ENCODE measurements at regions not wholly inside any gene's neighbourhood (a gene's known extent, or its start where the extent isn't known, plus 50 kb on each side); places are given as distances from the start of the nearest gene placed in this dataset.

GRCh38 chr4:36485885-36486284, 204.5 kb downstream of the DTHD1 start:
- intact Hi-C loops (cut with micrococcal nuclease) (no loop called here), dilution Hi-C loops (cut with MboI; ENCODE audit: extremely low pct_ligation_motif_present, low sequenced_read_pairs) (no loop called here)
- Histone ChIP-seq H3K27me3 (ENCODE audit: control insufficient read depth in 2 of 2, insufficient read depth in 2 of 2, low read length in 2 of 2) (no peaks in the 10 kb centered on the region), H3K4me1 (ENCODE audit: control insufficient read depth, extremely low read depth, insufficient read depth, low read length) (no peaks in the 10 kb centered on the region), H3K79me2 (ENCODE audit: control insufficient read depth, insufficient read depth, low read length) (no peaks in the 10 kb centered on the region), H4K20me1 (replicated peaks; ENCODE audit: control insufficient read depth, extremely low read depth, insufficient read depth, low read length) (no peaks in the 10 kb centered on the region), H3K4me3 (replicated peaks in 1 of 3; ENCODE audit: insufficient read depth in 1 of 3, low read depth in 1 of 3, low read length in 3 of 3) (no peak overlapping the region), H2AFZ (ENCODE audit: low read depth, low read length) (no peak overlapping the region), H3K9me3 (replicated peaks; ENCODE audit: control insufficient read depth, insufficient read depth, low read length) (no peaks in the 10 kb centered on the region), H3K9ac (replicated peaks; ENCODE audit: extremely low read depth, insufficient read depth, low read length) (no peak overlapping the region), H3K9me1 (replicated peaks; ENCODE audit: control insufficient read depth, extremely low read depth, insufficient read depth, low read length) (no peaks in the 10 kb centered on the region), H3K27ac (ENCODE audit: insufficient read depth, low read depth, low read length) (no peak overlapping the region), H3K4me2 (ENCODE audit: insufficient read depth, low read length) (no peak overlapping the region), H3K36me3 (ENCODE audit: control insufficient read depth in 2 of 2, extremely low read depth in 1 of 2, insufficient read depth in 2 of 2, low read length in 2 of 2) (no peaks in the 10 kb centered on the region)
- TF ChIP-seq EZH2 (IDR thresholded peaks at IDR 0.05; ENCODE audit: borderline replicate concordance, low read depth, low read length, severe bottlenecking) (no peak), CTCF (IDR thresholded peaks at IDR 0.05; ENCODE audit: extremely low read depth in 1 of 2, insufficient read depth in 1 of 2, low read depth in 1 of 2, low read length in 2 of 2) (no peak)
- no TSS peak for BruUV-seq (replicated peaks)
- POLR2A ChIA-PET = no interaction called here
- FAIRE-seq (no peak), DNase-seq (ENCODE audit: low read depth, low spot score) (no peak)
- CTCF ChIA-PET = no interaction called here

GRCh38 chr4:36489798-36490197, 208.4 kb downstream of the DTHD1 start:
- POLR2A ChIA-PET = no interaction called here
- CTCF ChIA-PET = no interaction called here
- intact Hi-C loops (cut with micrococcal nuclease) = no loop called here
- FAIRE-seq (peak; percentile 12), DNase-seq (ENCODE audit: low read depth, low spot score) (no peak)
- Histone ChIP-seq H2AFZ (ENCODE audit: low read depth, low read length) (no peak overlapping the region), H3K27ac (ENCODE audit: insufficient read depth, low read depth, low read length) (no peak overlapping the region), H3K79me2 (ENCODE audit: control insufficient read depth, insufficient read depth, low read length) (no peaks in the 10 kb centered on the region), H3K9ac (replicated peaks; ENCODE audit: extremely low read depth, insufficient read depth, low read length) (no peak overlapping the region), H3K9me1 (replicated peaks; ENCODE audit: control insufficient read depth, extremely low read depth, insufficient read depth, low read length) (no peaks in the 10 kb centered on the region), H3K27me3 (ENCODE audit: control insufficient read depth in 2 of 2, insufficient read depth in 2 of 2, low read length in 2 of 2) (no peaks in the 10 kb centered on the region), H3K4me1 (ENCODE audit: control insufficient read depth, extremely low read depth, insufficient read depth, low read length) (peaks cover 1% of the 10 kb centered on the region), H4K20me1 (replicated peaks; ENCODE audit: control insufficient read depth, extremely low read depth, insufficient read depth, low read length) (no peaks in the 10 kb centered on the region), H3K4me2 (ENCODE audit: insufficient read depth, low read length) (no peak overlapping the region), H3K4me3 (replicated peaks in 1 of 3; ENCODE audit: insufficient read depth in 1 of 3, low read depth in 1 of 3, low read length in 3 of 3) (no peak overlapping the region), H3K9me3 (replicated peaks; ENCODE audit: control insufficient read depth, insufficient read depth, low read length) (no peaks in the 10 kb centered on the region), H3K36me3 (ENCODE audit: control insufficient read depth in 2 of 2, extremely low read depth in 1 of 2, insufficient read depth in 2 of 2, low read length in 2 of 2) (no peaks in the 10 kb centered on the region)
- BruUV-seq (replicated peaks) = no TSS peak
- dilution Hi-C loops (cut with MboI; ENCODE audit: extremely low pct_ligation_motif_present, low sequenced_read_pairs) = no loop called here
- no peak for TF ChIP-seq EZH2 (IDR thresholded peaks at IDR 0.05; ENCODE audit: borderline replicate concordance, low read depth, low read length, severe bottlenecking)
- TF ChIP-seq GATA2 (IDR thresholded peaks at IDR 0.05; ENCODE audit: insufficient read depth, insufficient read length, low read depth, low read length) = no peak
- no peak for TF ChIP-seq POLR2A (IDR thresholded peaks at IDR 0.05; ENCODE audit: low read depth, low read length)
- no peak for TF ChIP-seq JUN (IDR thresholded peaks at IDR 0.05; ENCODE audit: borderline replicate concordance, insufficient read depth, insufficient read length, low read depth)
- no peak for TF ChIP-seq MYC (IDR thresholded peaks at IDR 0.05; ENCODE audit: low read depth, low read length)
- no peak for TF ChIP-seq MAX (IDR thresholded peaks at IDR 0.05; ENCODE audit: insufficient read depth, insufficient read length)
- TF ChIP-seq FOS (IDR thresholded peaks at IDR 0.05; ENCODE audit: borderline replicate concordance, insufficient read depth, low read length) = no peak
- TF ChIP-seq POLR2AphosphoS5 (IDR thresholded peaks at IDR 0.05; ENCODE audit: insufficient read depth, low read depth, low read length) = no peak
- no peak for TF ChIP-seq CTCF (IDR thresholded peaks at IDR 0.05; ENCODE audit: extremely low read depth in 1 of 2, insufficient read depth in 1 of 2, low read depth in 1 of 2, low read length in 2 of 2)
